ENCODE measurements at regions not wholly inside any gene's neighbourhood (a gene's known extent, or its start where the extent isn't known, plus 50 kb on each side); places are given as distances from the start of the nearest gene placed in this dataset.

GRCh38 chr1:166544036-166544435, 295.2 kb upstream of the POGK start:
- Histone ChIP-seq H3K14ac (ENCODE audit: low read length in 2 of 2) (no peak overlapping the region), H3K27me3 (ENCODE audit: control insufficient read depth in 1 of 2, insufficient read depth in 1 of 2, low read length in 2 of 2) (no peaks in the 10 kb centered on the region), H3K4me2 (ENCODE audit: low read length, poor library complexity, severe bottlenecking) (no peak overlapping the region), H3K4me3 (ENCODE audit: insufficient read depth in 1 of 2, low read depth in 1 of 2, low read length in 2 of 2) (no peak overlapping the region), H2BK15ac (ENCODE audit: low read depth, poor library complexity, severe bottlenecking) (no peak overlapping the region), H3K79me1 (replicated peaks; ENCODE audit: low read length, poor library complexity, severe bottlenecking) (no peaks in the 10 kb centered on the region), H2AK5ac (ENCODE audit: low read length, severe bottlenecking) (no peak overlapping the region), H3K27ac (ENCODE audit: low read length, poor library complexity, severe bottlenecking) (no peak overlapping the region), H4K91ac (ENCODE audit: low read length) (no peak overlapping the region), H3K9ac (ENCODE audit: low read length) (no peak overlapping the region), H3K36me3 (ENCODE audit: control insufficient read depth in 1 of 2, insufficient read depth in 2 of 2, low read depth in 1 of 2, low read length in 2 of 2) (no peaks in the 10 kb centered on the region), H4K8ac (ENCODE audit: low read length) (no peak overlapping the region), H3K18ac (ENCODE audit: low read depth in 1 of 2, low read length in 2 of 2) (no peak overlapping the region), H2BK12ac (ENCODE audit: low read length in 2 of 2) (no peak overlapping the region), H3K23ac (ENCODE audit: low read length in 2 of 2) (no peak overlapping the region), H3K4me1 (ENCODE audit: control insufficient read depth, insufficient read depth, low read depth, low read length) (no peaks in the 10 kb centered on the region), H3K9me3 (ENCODE audit: control insufficient read depth, low read length) (peaks cover 15% of the 10 kb centered on the region), H2AFZ (ENCODE audit: low read depth, low read length) (no peak overlapping the region), H3K4ac (ENCODE audit: low read depth in 1 of 2, low read length in 2 of 2) (no peak overlapping the region), H2BK120ac (ENCODE audit: low read depth, low read length) (no peak overlapping the region), H2BK5ac (ENCODE audit: low read depth, low read length, poor library complexity, severe bottlenecking) (no peak overlapping the region)
- DNase-seq, result no peak
- 83% methylated on average over 1 of the region's 1 CpG for WGBS

- Histone ChIP-seq H3K4me1 (ENCODE audit: control insufficient read depth, insufficient read depth, low read depth, low read length) (no peaks in the 10 kb centered on the region), H3K36me3 (ENCODE audit: control insufficient read depth in 1 of 2, insufficient read depth in 2 of 2, low read depth in 1 of 2, low read length in 2 of 2) (no peaks in the 10 kb centered on the region), H3K4me2 (ENCODE audit: low read length, poor library complexity, severe bottlenecking) (no peak overlapping the region), H2AK5ac (ENCODE audit: low read length, severe bottlenecking) (no peak overlapping the region), H3K27me3 (ENCODE audit: control insufficient read depth in 1 of 2, insufficient read depth in 1 of 2, low read length in 2 of 2) (no peaks in the 10 kb centered on the region), H4K91ac (ENCODE audit: low read length) (no peak overlapping the region), H3K23ac (ENCODE audit: low read length in 2 of 2) (no peak overlapping the region), H3K79me1 (replicated peaks; ENCODE audit: low read length, poor library complexity, severe bottlenecking) (no peaks in the 10 kb centered on the region), H3K18ac (ENCODE audit: low read depth in 1 of 2, low read length in 2 of 2) (no peak overlapping the region), H2BK12ac (ENCODE audit: low read length in 2 of 2) (no peak overlapping the region), H3K9ac (ENCODE audit: low read length) (no peak overlapping the region), H3K27ac (ENCODE audit: low read length, poor library complexity, severe bottlenecking) (no peak overlapping the region), H3K14ac (ENCODE audit: low read length in 2 of 2) (no peak overlapping the region), H2AFZ (ENCODE audit: low read depth, low read length) (no peak overlapping the region), H3K4ac (ENCODE audit: low read depth in 1 of 2, low read length in 2 of 2) (no peak overlapping the region), H2BK5ac (ENCODE audit: low read depth, low read length, poor library complexity, severe bottlenecking) (no peak overlapping the region), H3K9me3 (ENCODE audit: control insufficient read depth, low read length) (peaks cover 14% of the 10 kb centered on the region), H3K4me3 (ENCODE audit: insufficient read depth in 1 of 2, low read depth in 1 of 2, low read length in 2 of 2) (no peak overlapping the region), H2BK15ac (ENCODE audit: low read depth, poor library complexity, severe bottlenecking) (no peak overlapping the region), H4K8ac (ENCODE audit: low read length) (no peak overlapping the region), H2BK120ac (ENCODE audit: low read depth, low read length) (no peak overlapping the region)
- DNase-seq, result no peak
- 50% methylated on average over 1 of the region's 1 CpG for WGBS
These were observed 294.7 kb upstream of the POGK start for GRCh38 chr1:166544561-166544960.

- H4K8ac ChIP-seq (ENCODE audit: low read length), result no peak overlapping the region
- no peak overlapping the region for H2BK120ac ChIP-seq (ENCODE audit: low read depth, low read length)
- no peaks in the 10 kb centered on the region for H3K36me3 ChIP-seq (ENCODE audit: control insufficient read depth in 1 of 2, insufficient read depth in 2 of 2, low read depth in 1 of 2, low read length in 2 of 2)
- no peak for DNase-seq
- no peak overlapping the region for H3K4me3 ChIP-seq (ENCODE audit: insufficient read depth in 1 of 2, low read depth in 1 of 2, low read length in 2 of 2)
- no peaks in the 10 kb centered on the region for H3K4me1 ChIP-seq (ENCODE audit: control insufficient read depth, insufficient read depth, low read depth, low read length)
- H2AFZ ChIP-seq (ENCODE audit: low read depth, low read length), result no peak overlapping the region
- no peak overlapping the region for H2AK5ac ChIP-seq (ENCODE audit: low read length, severe bottlenecking)
- no peak overlapping the region for H4K91ac ChIP-seq (ENCODE audit: low read length)
- no peak overlapping the region for H3K4ac ChIP-seq (ENCODE audit: low read depth in 1 of 2, low read length in 2 of 2)
- H2BK5ac ChIP-seq (ENCODE audit: low read depth, low read length, poor library complexity, severe bottlenecking), result no peak overlapping the region
- H3K14ac ChIP-seq (ENCODE audit: low read length in 2 of 2), result no peak overlapping the region
- H3K27ac ChIP-seq (ENCODE audit: low read length, poor library complexity, severe bottlenecking), result no peak overlapping the region
- no peak overlapping the region for H3K4me2 ChIP-seq (ENCODE audit: low read length, poor library complexity, severe bottlenecking)
- no peak overlapping the region for H3K18ac ChIP-seq (ENCODE audit: low read depth in 1 of 2, low read length in 2 of 2)
- no peaks in the 10 kb centered on the region for H3K79me1 ChIP-seq (replicated peaks; ENCODE audit: low read length, poor library complexity, severe bottlenecking)
- peaks cover 6% of the 10 kb centered on the region for H3K9me3 ChIP-seq (ENCODE audit: control insufficient read depth, low read length)
- no peaks in the 10 kb centered on the region for H3K27me3 ChIP-seq (ENCODE audit: control insufficient read depth in 1 of 2, insufficient read depth in 1 of 2, low read length in 2 of 2)
- no peak overlapping the region for H2BK12ac ChIP-seq (ENCODE audit: low read length in 2 of 2)
- no peak overlapping the region for H2BK15ac ChIP-seq (ENCODE audit: low read depth, poor library complexity, severe bottlenecking)
- WGBS, result no CpG with 5 or more reads among the region's 1 CpG
- no peak overlapping the region for H3K23ac ChIP-seq (ENCODE audit: low read length in 2 of 2)
- H3K9ac ChIP-seq (ENCODE audit: low read length), result no peak overlapping the region
These were observed 286.6 kb upstream of the POGK start for GRCh38 chr1:166552706-166553105.

GRCh38 chr1:166570954-166571353, 268.3 kb upstream of the POGK start:
- H4K91ac ChIP-seq (ENCODE audit: low read length), result no peak overlapping the region
- H3K9ac ChIP-seq (ENCODE audit: low read length), result no peak overlapping the region
- no peak overlapping the region for H2AFZ ChIP-seq (ENCODE audit: low read depth, low read length)
- H2BK12ac ChIP-seq (ENCODE audit: low read length in 2 of 2), result no peak overlapping the region
- no peak overlapping the region for H3K27ac ChIP-seq (ENCODE audit: low read length, poor library complexity, severe bottlenecking)
- no peak overlapping the region for H2BK5ac ChIP-seq (ENCODE audit: low read depth, low read length, poor library complexity, severe bottlenecking)
- H3K14ac ChIP-seq (ENCODE audit: low read length in 2 of 2), result no peak overlapping the region
- H3K4me1 ChIP-seq (ENCODE audit: control insufficient read depth, insufficient read depth, low read depth, low read length), result no peaks in the 10 kb centered on the region
- H3K36me3 ChIP-seq (ENCODE audit: control insufficient read depth in 1 of 2, insufficient read depth in 2 of 2, low read depth in 1 of 2, low read length in 2 of 2), result no peaks in the 10 kb centered on the region
- no peak overlapping the region for H3K23ac ChIP-seq (ENCODE audit: low read length in 2 of 2)
- no peak overlapping the region for H3K4me2 ChIP-seq (ENCODE audit: low read length, poor library complexity, severe bottlenecking)
- H3K79me1 ChIP-seq (replicated peaks; ENCODE audit: low read length, poor library complexity, severe bottlenecking), result no peaks in the 10 kb centered on the region
- no peak overlapping the region for H3K4me3 ChIP-seq (ENCODE audit: insufficient read depth in 1 of 2, low read depth in 1 of 2, low read length in 2 of 2)
- no peak overlapping the region for H2AK5ac ChIP-seq (ENCODE audit: low read length, severe bottlenecking)
- no peak overlapping the region for H2BK15ac ChIP-seq (ENCODE audit: low read depth, poor library complexity, severe bottlenecking)
- H3K27me3 ChIP-seq (ENCODE audit: control insufficient read depth in 1 of 2, insufficient read depth in 1 of 2, low read length in 2 of 2), result no peaks in the 10 kb centered on the region
- H3K18ac ChIP-seq (ENCODE audit: low read depth in 1 of 2, low read length in 2 of 2), result no peak overlapping the region
- H3K9me3 ChIP-seq (ENCODE audit: control insufficient read depth, low read length), result peaks cover 5% of the 10 kb centered on the region
- H3K4ac ChIP-seq (ENCODE audit: low read depth in 1 of 2, low read length in 2 of 2), result no peak overlapping the region
- no peak for DNase-seq
- no peak overlapping the region for H4K8ac ChIP-seq (ENCODE audit: low read length)
- H2BK120ac ChIP-seq (ENCODE audit: low read depth, low read length), result no peak overlapping the region

All from mesenchymal stem cell (in vitro differentiated cells and primary cell).